Stomach (tissue), 8 donors: ENCODE measurements at regions not wholly inside any gene's neighbourhood (a gene's known extent, or its start where the extent isn't known, plus 50 kb on each side); places are given as distances from the start of the nearest gene placed in this dataset.

Experiments
- DNase-seq, 2 donors: peaks; one replicate each; pipeline versions ENCODE4 v3.0.0 to v3.0.0-alpha.2; 2013 to 2019
- H3K27ac ChIP-seq, 5 donors: fragments of 200-600 bp in 4 of 5; sonication (generic) in 4 of 5; one replicate each; pipeline ENCODE4 v1.5.1; 2013 to 2019; ENCODE audit warnings: mild to moderate bottlenecking in 1 of 5, moderate library complexity in 1 of 5
- H3K27me3 ChIP-seq, 3 donors: fragments of 200-600 bp; sonication (generic); one replicate each; pipeline ENCODE4 v1.5.1; 2017 to 2019; ENCODE audit warnings: mixed run types in 1 of 3
- H3K36me3 ChIP-seq, 4 donors: fragments of 200-600 bp; sonication (generic); 1 replicate in 3 of 4; 2 replicates in 1 of 4; pipeline ENCODE4 v1.5.1; 2016 to 2019
- H3K4me1 ChIP-seq, 4 donors: fragments of 200-600 bp; sonication (generic); one replicate each; pipeline ENCODE4 v1.5.1; 2016 to 2019
- H3K4me3 ChIP-seq, 4 donors: fragments of 200-600 bp; sonication (generic) in 3 of 4; one replicate each; pipeline ENCODE4 v1.5.1; 2016 to 2019; ENCODE audit warnings: mild to moderate bottlenecking in 1 of 4
- H3K9me3 ChIP-seq, 4 donors: fragments of 200-600 bp; sonication (generic); one replicate each; pipeline ENCODE4 v1.5.1; 2016 to 2019
- CTCF ChIP-seq, 7 experiments: fragments of 450-650 bp in 4 of 7; fragments of 200-600 bp in 3 of 7; sonication (generic) in 3 of 7; IDR thresholded peaks; one replicate each; pipeline ENCODE4 v1.5.1; 2016 to 2019; ENCODE audit warnings: antibody characterized with exemption in 7 of 7, control low read depth in 2 of 7, mild to moderate bottlenecking in 1 of 7
- EP300 ChIP-seq: sonication (generic); formaldehyde crosslinking; IDR thresholded peaks from one replicate; pipeline ENCODE4 v1.6.1; 2017; ENCODE audit warnings: antibody characterized with exemption
- POLR2A ChIP-seq, 4 donors: fragments of 450-650 bp; IDR thresholded peaks; one replicate each; pipeline ENCODE4 v1.6.1; 2016; ENCODE audit warnings: antibody characterized with exemption in 4 of 4, control low read depth in 2 of 4, mild to moderate bottlenecking in 1 of 4, moderate library complexity in 1 of 4
- POLR2AphosphoS5 ChIP-seq, 3 donors: sonication (generic); formaldehyde crosslinking; IDR thresholded peaks; one replicate each; pipeline ENCODE4 v1.6.1; 2016; ENCODE audit warnings: antibody characterized with exemption in 3 of 3
- WGBS, 5 donors: extraction: QIAGEN DNeasy Blood & Tissue Kit in 3 of 5; methylation state at CpG; one replicate each; pipeline versions ENCODE4 v1.1.5 to v1.1.7; 2013 to 2018; 5-methylcytosine and 5-hydroxymethylcytosine counted together
- intact Hi-C: fragments of 100-400 bp; cut with DNase I; formaldehyde crosslinking; loops from one replicate; pipeline ENCODE4 v1.15.1; 2023; ENCODE audit warnings: low total_unique reads
- donor health status: healthy with polysubstance abuse.
- donor health status: Bipolar disorder and iron deficiency.
- donor health status: healthy.

DNA sequence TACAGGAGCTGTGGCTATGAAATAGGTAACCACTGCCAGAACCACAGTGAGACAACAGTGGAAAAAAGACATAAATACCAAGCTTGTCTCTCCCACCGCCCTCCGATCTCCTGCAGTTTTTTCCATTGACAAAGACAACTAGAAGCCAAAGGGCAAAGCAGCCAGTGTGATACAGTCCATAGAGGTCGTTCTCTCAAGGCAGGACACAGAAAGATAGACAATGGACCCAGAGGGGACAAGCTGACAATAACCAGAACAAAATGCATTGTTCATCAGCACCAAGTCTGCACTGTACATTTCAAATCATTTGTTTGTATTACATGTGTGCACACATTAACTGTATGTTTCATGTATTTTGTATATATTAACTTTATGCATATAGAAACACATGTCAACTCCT, 233.0 kb upstream of the NOL4 start:
- H3K36me3 ChIP-seq: no peaks in the 10 kb centered on the region
- no peaks in the 10 kb centered on the region for H3K4me1 ChIP-seq
- 74 to 85% (median 82%) methylated on average over 3 of the region's 3 CpGs for WGBS, 5 donors
- peaks cover 0 to 3% (median 0%) of the 10 kb centered on the region in 4 donors for H3K9me3 ChIP-seq
- H3K4me3 ChIP-seq: no peak overlapping the region
- TF ChIP-seq CTCF (IDR thresholded peaks at IDR 0.05): no peak
- no peak for TF ChIP-seq POLR2A (IDR thresholded peaks at IDR 0.05)
- TF ChIP-seq POLR2AphosphoS5 (IDR thresholded peaks at IDR 0.05): no peak
- no peak for TF ChIP-seq EP300
- H3K27ac ChIP-seq: no peak overlapping the region
- no peak for DNase-seq
- H3K27me3 ChIP-seq: no peaks in the 10 kb centered on the region
- intact Hi-C loops: no loop called here

- peaks cover 0 to 3% (median 0%) of the 10 kb centered on the region in 4 donors for H3K9me3 ChIP-seq
- TF ChIP-seq CTCF (IDR thresholded peaks at IDR 0.05) (no peak), POLR2AphosphoS5 (IDR thresholded peaks at IDR 0.05) (no peak), POLR2A (IDR thresholded peaks at IDR 0.05) (no peak), EP300 (no peak)
- WGBS, 5 donors: 70 to 83% (median 75%) methylated on average over 3 of the region's 3 CpGs
These were observed 233.8 kb upstream of the NOL4 start for GRCh38 chr18:34458410-34458977.

GRCh38 chr18:34461266-34461665, 236.6 kb upstream of the NOL4 start:
- Histone ChIP-seq H3K36me3 (no peaks in the 10 kb centered on the region), H3K4me1 (no peaks in the 10 kb centered on the region), H3K4me3 (no peak overlapping the region), H3K27ac (no peak overlapping the region), H3K9me3 (peaks cover 0 to 3% (median 0%) of the 10 kb centered on the region in 4 donors), H3K27me3 (no peaks in the 10 kb centered on the region)
- 73 to 79% (median 79%) methylated on average over 3 of the region's 3 CpGs for WGBS, 5 donors
- intact Hi-C loops: no loop called here
- no peak for DNase-seq
- TF ChIP-seq POLR2A (IDR thresholded peaks at IDR 0.05): no peak
- no peak for TF ChIP-seq EP300
- TF ChIP-seq POLR2AphosphoS5 (IDR thresholded peaks at IDR 0.05): no peak
- no peak for TF ChIP-seq CTCF (IDR thresholded peaks at IDR 0.05)

More at GRCh38 chr18:34458410-34458977, 233.8 kb upstream of the NOL4 start:
- DNase-seq: no peak
- no peaks in the 10 kb centered on the region for H3K36me3 ChIP-seq
- intact Hi-C loops: no loop called here
- no peak overlapping the region for H3K4me3 ChIP-seq
- no peaks in the 10 kb centered on the region for H3K27me3 ChIP-seq
- no peak overlapping the region for H3K27ac ChIP-seq
- no peaks in the 10 kb centered on the region for H3K4me1 ChIP-seq

- H3K36me3 ChIP-seq: no peaks in the 10 kb centered on the region
- no peak for DNase-seq
- no peaks in the 10 kb centered on the region for H3K27me3 ChIP-seq
- H3K4me3 ChIP-seq: no peak overlapping the region
- 55 to 78% (median 76%) methylated on average over 1 of the region's 1 CpG for WGBS, 5 donors
- intact Hi-C loops: no loop called here
- H3K27ac ChIP-seq: no peak overlapping the region
- no peaks in the 10 kb centered on the region for H3K4me1 ChIP-seq
- no peak for TF ChIP-seq CTCF (IDR thresholded peaks at IDR 0.05)
- no peak for TF ChIP-seq EP300
- no peak for TF ChIP-seq POLR2AphosphoS5 (IDR thresholded peaks at IDR 0.05)
- TF ChIP-seq POLR2A (IDR thresholded peaks at IDR 0.05): no peak
- H3K9me3 ChIP-seq: peaks cover 0 to 4% (median 0%) of the 10 kb centered on the region in 4 donors
These were observed 242.3 kb upstream of the NOL4 start for GRCh38 chr18:34467058-34467457.
